Left ventricle myocardium inferior (tissue), 1 donor: ENCODE measurements at regions not wholly inside any gene's neighbourhood (a gene's known extent, or its start where the extent isn't known, plus 50 kb on each side); places are given as distances from the start of the nearest gene placed in this dataset.

Source experiments
- DNase-seq: peaks from one replicate; pipeline ENCODE4 v3.0.0-alpha.2; 2020
- H3K27ac ChIP-seq: fragments of 200-600 bp; replicated peaks from 2 replicates; pipeline ENCODE4 v1.8.0; 2021
- H3K27me3 ChIP-seq: fragments of 200-600 bp; 2 replicates; pipeline ENCODE4 v1.8.0; 2021; ENCODE audit warnings: low read depth
- H3K36me3 ChIP-seq: fragments of 200-600 bp; 2 replicates; pipeline ENCODE4 v1.8.0; 2021
- H3K4me1 ChIP-seq: fragments of 200-600 bp; 2 replicates; pipeline ENCODE4 v1.8.0; 2021
- H3K4me3 ChIP-seq: fragments of 200-600 bp; 2 replicates; pipeline ENCODE4 v1.8.0; 2021; ENCODE audit warnings: mild to moderate bottlenecking, moderate library complexity
- H3K9me3 ChIP-seq: fragments of 200-600 bp; replicated peaks from 2 replicates; pipeline ENCODE4 v1.8.0; 2021
- CTCF ChIP-seq: fragments of 200-600 bp; IDR thresholded peaks from 2 replicates; pipeline ENCODE4 v1.8.0; 2021; ENCODE audit warnings: antibody characterized with exemption, mild to moderate bottlenecking, borderline replicate concordance
- intact Hi-C: fragments of 100-400 bp; cut with micrococcal nuclease; formaldehyde crosslinking; loops from one replicate; pipeline ENCODE4 v1.11.0; 2022
- donor health status: DM: no; HTN: yes; CAD: no; lungs with severe emphysema.

GRCh38 chr11:70546191-70546940 is 148.0 kb downstream of the CTTN start:
- no peak for TF ChIP-seq CTCF
- peaks cover 7% of the 10 kb centered on the region for H3K9me3 ChIP-seq
- DNase-seq, result no peak
- intact Hi-C loops, result no loop called here
- peaks cover 88% of the 10 kb centered on the region for H3K27me3 ChIP-seq
- peaks cover 6% of the 10 kb centered on the region for H3K4me1 ChIP-seq
- H3K36me3 ChIP-seq, result no peaks in the 10 kb centered on the region
- H3K4me3 ChIP-seq, result no peak overlapping the region
- no peak overlapping the region for H3K27ac ChIP-seq

GRCh38 chr11:70547386-70547785 is 149.1 kb downstream of the CTTN start:
- intact Hi-C loops, result no loop called here
- Histone ChIP-seq H3K4me1 (peaks cover 6% of the 10 kb centered on the region), H3K9me3 (no peaks in the 10 kb centered on the region), H3K36me3 (no peaks in the 10 kb centered on the region), H3K27ac (no peak overlapping the region), H3K4me3 (no peak overlapping the region), H3K27me3 (peaks cover 90% of the 10 kb centered on the region)
- DNase-seq, result no peak
- TF ChIP-seq CTCF, result no peak

- peaks cover 92% of the 10 kb centered on the region for H3K27me3 ChIP-seq
- no peak overlapping the region for H3K27ac ChIP-seq
- H3K36me3 ChIP-seq, result no peaks in the 10 kb centered on the region
- H3K9me3 ChIP-seq, result no peaks in the 10 kb centered on the region
- DNase-seq, result no peak
- peaks cover 6% of the 10 kb centered on the region for H3K4me1 ChIP-seq
- no peak for TF ChIP-seq CTCF
- no peak overlapping the region for H3K4me3 ChIP-seq
- intact Hi-C loops, result no loop called here
Observed at GRCh38 chr11:70547821-70548670, 149.7 kb downstream of the CTTN start.

- DNase-seq, result no peak
- peaks cover 96% of the 10 kb centered on the region for H3K27me3 ChIP-seq
- H3K9me3 ChIP-seq, result no peaks in the 10 kb centered on the region
- intact Hi-C loops, result no loop called here
- no peaks in the 10 kb centered on the region for H3K36me3 ChIP-seq
- peaks cover 6% of the 10 kb centered on the region for H3K4me1 ChIP-seq
- no peak for TF ChIP-seq CTCF
- no peak overlapping the region for H3K4me3 ChIP-seq
- no peak overlapping the region for H3K27ac ChIP-seq
Observed at GRCh38 chr11:70548976-70549375, 150.6 kb downstream of the CTTN start.

- Histone ChIP-seq H3K27me3 (peaks cover 96% of the 10 kb centered on the region), H3K9me3 (no peaks in the 10 kb centered on the region), H3K4me1 (peaks cover 6% of the 10 kb centered on the region), H3K27ac (no peak overlapping the region), H3K4me3 (no peak overlapping the region), H3K36me3 (no peaks in the 10 kb centered on the region)
- no peak for TF ChIP-seq CTCF
- intact Hi-C loops, result no loop called here
- DNase-seq, result no peak
Observed at GRCh38 chr11:70549386-70549785, 151.1 kb downstream of the CTTN start.
